ENCODE measurements at regions not wholly inside any gene's neighbourhood (a gene's known extent, or its start where the extent isn't known, plus 50 kb on each side); places are given as distances from the start of the nearest gene placed in this dataset.

GRCh38 chr5:109604758-109605157 lies 85.0 kb upstream of the MAN2A1 start:
- DNase-seq (ENCODE audit: low read depth), result no peak
- TF ChIP-seq CTCF (IDR thresholded peaks at IDR 0.05; ENCODE audit: control insufficient read depth, insufficient read depth, low read depth, low read length, missing control alignments), result no peak
- H3K4me3 ChIP-seq (ENCODE audit: control insufficient read depth, low read depth, low read length), result no peak overlapping the region

- no peak overlapping the region for H3K4me3 ChIP-seq (ENCODE audit: control insufficient read depth, low read depth, low read length)
- no peak for TF ChIP-seq CTCF (IDR thresholded peaks at IDR 0.05; ENCODE audit: control insufficient read depth, insufficient read depth, low read depth, low read length, missing control alignments)
- DNase-seq (ENCODE audit: low read depth), result no peak
Observed at GRCh38 chr5:109601736-109602135, 88.0 kb upstream of the MAN2A1 start.

DNA sequence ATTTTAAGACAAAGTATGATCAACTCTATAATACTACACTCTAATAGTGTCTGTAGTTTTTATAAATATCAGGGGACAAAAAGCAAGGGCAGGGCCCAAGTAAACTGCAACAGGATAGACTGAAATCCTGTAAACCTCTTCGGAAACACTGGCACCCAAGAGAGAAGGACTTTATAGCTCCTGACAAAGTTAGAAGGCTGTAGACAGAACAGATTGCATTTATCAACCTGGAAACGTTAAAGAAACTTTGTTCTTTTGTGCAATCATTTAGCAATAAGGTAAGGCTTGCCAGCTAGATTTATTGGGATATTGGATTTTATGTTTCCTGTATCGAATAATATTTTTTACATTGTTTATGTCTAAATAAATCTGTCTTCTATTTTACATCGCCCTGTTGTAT lies 91.8 kb upstream of the MAN2A1 start:
- TF ChIP-seq CTCF (IDR thresholded peaks at IDR 0.05; ENCODE audit: control insufficient read depth, insufficient read depth, low read depth, low read length, missing control alignments), result no peak
- no peak for DNase-seq (ENCODE audit: low read depth)
- no peak overlapping the region for H3K4me3 ChIP-seq (ENCODE audit: control insufficient read depth, low read depth, low read length)

DNA sequence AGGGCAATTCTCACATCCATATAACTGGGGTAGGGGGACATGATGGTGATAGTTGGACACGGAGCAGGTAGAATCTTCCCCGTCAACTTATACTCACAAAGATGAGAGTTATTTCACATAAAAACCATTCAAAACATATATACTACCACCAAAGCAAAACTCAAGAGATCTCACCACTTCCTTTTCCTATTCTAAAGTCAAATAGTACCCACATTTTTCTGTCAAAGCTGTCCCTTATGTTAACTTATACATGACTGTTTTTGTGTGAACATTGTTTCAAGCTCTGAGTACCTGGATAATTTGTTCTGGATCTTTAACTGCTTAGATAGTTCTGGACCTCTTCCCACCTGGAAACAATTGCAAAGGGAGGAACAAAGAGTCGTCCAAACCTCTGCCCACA lies 95.5 kb upstream of the MAN2A1 start:
- no peak for TF ChIP-seq CTCF (IDR thresholded peaks at IDR 0.05; ENCODE audit: control insufficient read depth, insufficient read depth, low read depth, low read length, missing control alignments)
- no peak for DNase-seq (ENCODE audit: low read depth)

GRCh38 chr5:109590799-109591198 lies 98.9 kb upstream of the MAN2A1 start:
- no peak for DNase-seq (ENCODE audit: low read depth)
- no peak for TF ChIP-seq CTCF (IDR thresholded peaks at IDR 0.05; ENCODE audit: control insufficient read depth, insufficient read depth, low read depth, low read length, missing control alignments)
- no peak overlapping the region for H3K4me3 ChIP-seq (ENCODE audit: control insufficient read depth, low read depth, low read length)

More for the DNA sequence above, 95.5 kb upstream of the MAN2A1 start:
- no peak overlapping the region for H3K4me3 ChIP-seq (ENCODE audit: control insufficient read depth, low read depth, low read length)

- no peak overlapping the region for H3K4me3 ChIP-seq (ENCODE audit: control insufficient read depth, low read depth, low read length)
- DNase-seq (ENCODE audit: low read depth), result no peak
- no peak for TF ChIP-seq CTCF (IDR thresholded peaks at IDR 0.05; ENCODE audit: control insufficient read depth, insufficient read depth, low read depth, low read length, missing control alignments)
Observed at GRCh38 chr5:109589986-109590385, 99.7 kb upstream of the MAN2A1 start.

- no peak for TF ChIP-seq CTCF (IDR thresholded peaks at IDR 0.05; ENCODE audit: control insufficient read depth, insufficient read depth, low read depth, low read length, missing control alignments)
Observed at GRCh38 chr5:109589239-109589638, 100.5 kb upstream of the MAN2A1 start.

More at GRCh38 chr5:109589239-109589638, 100.5 kb upstream of the MAN2A1 start:
- DNase-seq (ENCODE audit: low read depth), result no peak
- H3K4me3 ChIP-seq (ENCODE audit: control insufficient read depth, low read depth, low read length), result no peak overlapping the region

Data from AG09309 (cell line).